HG02642 (cell line): ENCODE measurements at regions not wholly inside any gene's neighbourhood (a gene's known extent, or its start where the extent isn't known, plus 50 kb on each side); places are given as distances from the start of the nearest gene placed in this dataset.
"Not testable (repeated sequence)": the region's sequence is repeated elsewhere in the genome, so short reads cannot be mapped to it uniquely, and the experiment has no call there.

Experiments used
- ATAC-seq: cut with Tn5 transposase; IDR thresholded peaks from one replicate; pipeline ENCODE4 v1.9.1; 2021; ENCODE audit warnings: mild to moderate bottlenecking; ENCODE audit not compliant: unreplicated experiment, poor library complexity

GRCh38 chr14:43651185-43651787, 855.8 kb downstream of the FSCB start:
- ATAC-seq = no peak

- no peak for ATAC-seq
Observed at GRCh38 chr14:43649508-43649907, 857.6 kb downstream of the FSCB start.

- no peak for ATAC-seq
Observed at GRCh38 chr14:43647302-43647701, 859.8 kb downstream of the FSCB start.

DNA sequence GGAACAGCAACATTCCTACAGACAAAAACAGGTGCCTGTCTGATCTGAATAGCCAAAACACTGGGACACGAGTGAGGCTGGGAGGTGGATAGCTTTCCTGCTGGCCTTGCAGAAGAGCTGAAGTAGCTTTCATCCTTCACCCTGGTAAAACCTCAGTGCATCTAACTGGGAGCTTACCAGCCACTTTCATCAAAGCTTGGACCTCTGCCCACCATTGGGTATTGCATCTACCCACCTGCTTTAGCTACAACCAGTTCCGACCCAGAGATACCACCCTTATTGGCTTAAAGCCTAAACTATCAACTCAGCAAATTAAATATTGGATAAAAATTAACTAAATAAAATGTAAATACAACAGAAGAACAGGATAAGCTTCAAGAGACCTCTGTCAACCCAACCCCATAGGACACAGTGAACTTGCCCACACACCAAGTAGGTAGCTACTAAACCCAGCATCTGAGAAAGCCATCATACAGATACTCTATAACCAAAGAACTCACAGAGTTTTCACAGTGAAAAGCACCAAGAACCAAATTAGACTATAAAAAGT, 866.3 kb downstream of the FSCB start:
- no peak for ATAC-seq

GRCh38 chr14:43625294-43625693, 881.8 kb downstream of the FSCB start:
- no peak for ATAC-seq

DNA sequence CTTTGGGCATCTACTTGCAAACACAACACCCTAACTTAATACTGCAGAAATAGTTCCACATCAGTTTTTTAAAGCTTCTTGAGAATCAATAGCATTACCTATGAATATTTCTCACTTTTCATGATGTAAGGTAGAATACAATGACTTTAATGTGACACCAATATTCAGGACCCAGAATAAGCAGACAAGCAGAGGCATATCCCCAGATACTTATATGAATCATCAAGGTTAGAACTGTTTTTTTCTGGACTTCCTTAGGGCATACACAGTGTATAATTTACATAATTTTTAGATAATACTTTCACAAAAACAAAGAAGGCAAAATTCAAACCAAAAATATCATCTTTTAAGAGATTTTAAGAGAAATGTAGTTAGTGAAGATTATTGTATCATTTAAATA, 885.8 kb downstream of the FSCB start:
- ATAC-seq = no peak

GRCh38 chr14:43595096-43595772, 911.8 kb downstream of the FSCB start:
- no peak for ATAC-seq

DNA sequence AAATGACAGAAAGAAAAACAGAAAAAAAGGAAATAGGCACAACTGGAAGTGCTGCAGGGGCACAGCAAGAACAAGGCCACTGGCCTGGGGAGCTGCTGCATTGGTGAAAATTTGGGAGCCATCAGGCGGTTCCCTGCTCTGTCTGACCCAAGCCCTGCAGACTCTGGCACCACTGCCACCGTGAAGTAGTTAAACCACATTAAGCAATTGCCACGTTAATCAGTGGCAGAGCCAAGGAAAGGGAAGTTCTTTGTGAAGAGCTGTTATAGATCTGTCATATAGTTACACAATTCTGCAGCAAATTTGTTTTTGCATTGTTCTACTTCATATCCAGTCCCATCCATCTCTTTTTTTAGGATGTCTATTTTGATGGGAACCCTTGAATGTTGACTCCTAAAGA, 915.3 kb downstream of the FSCB start:
- ATAC-seq = no peak

DNA sequence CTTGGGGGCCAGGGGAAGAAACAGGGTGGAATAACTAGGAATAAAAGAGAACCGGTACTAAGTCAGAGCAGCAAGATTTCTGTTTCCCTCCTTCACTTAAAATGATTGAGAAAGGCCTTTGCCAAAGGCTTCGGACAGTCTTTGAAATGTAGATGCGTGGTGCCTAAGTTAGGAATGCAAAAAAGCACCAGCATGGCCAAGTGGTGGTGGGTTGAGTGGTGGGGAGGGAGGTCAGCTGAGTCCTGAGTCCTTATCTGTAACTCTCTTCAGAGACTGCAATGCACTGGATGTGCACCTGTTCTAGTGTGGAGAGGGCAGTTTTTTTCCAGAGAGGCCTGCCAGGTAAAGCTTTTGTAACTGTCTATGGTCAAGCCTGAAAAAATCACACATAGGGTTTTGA, 919.9 kb downstream of the FSCB start:
- no peak for ATAC-seq

GRCh38 chr14:43579671-43580070, 927.4 kb downstream of the FSCB start:
- no peak for ATAC-seq

DNA sequence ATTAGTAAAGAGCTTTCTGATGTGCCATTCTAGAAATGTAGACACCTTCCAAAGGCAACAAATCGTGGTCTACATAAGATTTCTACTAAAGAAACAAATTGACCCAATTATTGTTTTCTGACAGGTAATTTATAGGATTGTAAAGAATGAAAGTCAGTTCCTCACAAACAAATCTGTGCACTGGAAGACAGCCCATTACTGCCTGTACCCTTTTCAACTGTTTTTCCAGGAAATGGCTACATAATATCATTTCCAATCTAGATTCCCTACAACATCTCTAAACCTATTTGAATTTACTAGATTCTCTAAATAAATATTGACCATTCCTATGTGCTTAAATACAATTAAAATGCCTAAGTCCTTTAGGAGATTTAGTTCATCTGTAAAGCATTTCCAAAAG, 939.1 kb downstream of the FSCB start:
- ATAC-seq = no peak

- ATAC-seq = no peak
Observed at GRCh38 chr14:43548368-43548767, 958.7 kb downstream of the FSCB start.

- ATAC-seq = not testable (repeated sequence)
Observed at GRCh38 chr14:43547596-43547995, 959.5 kb downstream of the FSCB start.

- ATAC-seq = no peak
Observed at GRCh38 chr14:43541356-43541755, 965.7 kb downstream of the FSCB start.

DNA sequence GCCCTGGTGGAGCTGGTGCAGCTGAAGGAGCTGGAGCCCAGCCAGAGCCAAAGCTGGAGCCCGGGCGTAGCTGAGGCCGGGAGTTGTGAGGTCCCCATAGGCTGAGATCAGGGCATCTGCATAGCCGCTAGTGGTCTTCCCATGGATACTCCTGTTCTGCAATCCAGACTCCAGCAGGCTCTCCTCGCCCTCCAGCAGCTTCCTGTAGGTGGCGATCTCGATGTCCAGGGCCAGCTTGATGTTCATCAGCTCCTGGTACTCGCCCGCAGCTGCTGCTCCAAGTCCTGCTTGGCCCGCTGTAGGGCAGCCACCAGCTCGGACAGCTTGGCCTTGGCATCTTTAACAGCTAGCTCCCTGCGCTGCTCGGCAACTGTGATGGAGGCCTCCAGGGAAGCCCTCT, 966.1 kb downstream of the FSCB start:
- ATAC-seq = no peak

GRCh38 chr14:43539210-43539609, 967.9 kb downstream of the FSCB start:
- ATAC-seq = no peak

DNA sequence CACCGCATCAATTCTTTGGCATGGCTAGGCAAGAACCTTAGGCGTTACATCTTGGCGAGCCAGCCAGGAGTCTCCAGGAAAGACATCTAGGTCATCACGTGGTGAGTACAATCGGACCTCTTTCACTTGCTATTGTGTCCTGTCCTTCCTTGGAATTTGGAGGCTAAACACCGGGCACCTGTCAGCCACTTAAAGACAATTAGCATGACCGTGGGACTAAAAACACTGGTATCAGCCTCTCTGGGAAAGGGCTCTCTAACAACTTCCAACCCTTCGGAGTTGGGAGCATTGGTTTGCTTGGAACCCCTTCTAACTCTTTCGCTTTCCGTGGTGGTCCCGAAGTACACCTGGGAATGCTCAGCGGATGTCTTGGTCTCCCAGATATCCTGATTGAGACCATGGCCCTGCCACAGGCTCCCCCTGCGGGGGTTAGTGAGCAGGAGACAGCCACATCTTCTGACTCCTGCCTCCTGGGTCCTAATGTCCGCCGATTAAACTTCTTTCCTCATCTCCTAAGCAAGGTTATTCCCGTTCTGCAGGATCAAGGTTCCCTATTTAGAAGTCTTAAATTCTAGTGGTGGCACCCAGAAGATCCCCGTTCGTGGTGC, 971.7 kb downstream of the FSCB start:
- ATAC-seq = no peak

DNA sequence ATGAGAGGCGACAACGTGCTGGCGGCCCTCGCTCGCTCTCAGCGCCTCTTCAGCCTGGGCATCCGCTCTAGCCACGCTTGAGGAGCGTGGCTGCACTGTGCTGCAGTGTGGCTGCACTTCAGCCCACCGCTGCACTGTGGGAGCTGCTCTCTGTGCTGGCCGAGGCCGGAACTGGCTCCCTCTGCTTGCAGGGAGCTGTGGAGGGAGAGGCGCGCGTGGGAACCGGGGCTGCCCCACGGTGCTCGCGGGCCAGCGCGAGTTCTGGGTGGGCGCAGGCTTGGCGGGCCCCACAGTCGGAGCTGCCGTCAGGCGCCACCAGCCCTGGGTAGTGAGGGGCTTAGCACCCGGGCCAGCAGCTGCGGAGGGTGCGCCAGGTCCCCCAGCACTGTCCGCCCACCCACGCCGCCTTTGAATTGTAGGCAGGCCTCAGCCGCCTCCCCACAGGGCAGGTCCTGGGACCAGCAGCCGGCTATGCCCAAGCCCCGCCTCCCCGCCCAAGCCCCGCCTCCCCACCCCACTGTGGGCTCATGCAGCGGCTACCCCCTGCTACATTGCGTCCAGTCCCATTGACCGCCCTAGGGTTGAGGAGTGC, 974.2 kb downstream of the FSCB start:
- no peak for ATAC-seq

DNA sequence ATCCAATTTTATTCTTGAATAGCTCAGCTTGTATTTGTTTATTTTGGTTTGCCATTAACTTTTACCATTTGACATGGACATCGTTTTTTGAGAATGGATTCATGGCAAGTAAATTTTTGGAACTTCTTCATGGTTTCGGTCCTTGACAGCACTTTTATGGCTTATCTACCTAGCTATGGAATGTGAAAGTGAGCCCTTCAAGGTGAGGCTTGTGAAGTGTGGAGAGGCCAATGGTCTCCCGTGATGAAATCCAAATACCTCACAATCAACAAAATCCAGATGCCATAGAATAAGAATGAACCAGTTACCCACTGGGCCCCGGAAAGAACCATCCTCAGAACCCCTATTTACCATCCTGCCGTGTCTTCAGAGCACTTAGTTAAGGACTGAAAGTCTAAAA, 978.8 kb downstream of the FSCB start:
- no peak for ATAC-seq

GRCh38 chr14:43525658-43526057, 981.4 kb downstream of the FSCB start:
- no peak for ATAC-seq

DNA sequence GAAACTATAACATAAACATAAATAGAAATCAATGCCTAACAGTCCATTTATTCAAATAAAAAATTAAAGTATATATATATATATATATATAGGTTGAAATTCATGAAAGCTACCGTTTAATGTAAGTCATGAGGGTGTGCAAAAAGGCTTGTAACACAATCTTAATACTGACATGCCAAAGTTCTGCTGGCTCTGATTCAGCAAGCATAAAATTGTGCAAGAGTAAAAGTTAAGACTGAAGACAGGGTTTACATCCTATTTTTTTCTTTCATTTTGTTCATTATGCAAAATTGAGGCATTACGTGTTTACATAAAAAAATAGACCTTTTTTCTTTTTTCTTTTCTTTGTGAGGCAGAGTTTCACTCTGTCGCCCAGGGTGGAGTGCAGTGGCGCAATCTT, 984.2 kb downstream of the FSCB start:
- no peak for ATAC-seq
